SU-DHL-6 (cell line): ENCODE measurements at regions not wholly inside any gene's neighbourhood (a gene's known extent, or its start where the extent isn't known, plus 50 kb on each side); places are given as distances from the start of the nearest gene placed in this dataset.

ENCODE experiments used
- EZH2phosphoT487 ChIP-seq: fragments of 200-600 bp; sonication (generic), shearing (Covaris generic); conservative IDR thresholded peaks from 2 replicates; pipeline ENCODE4 v1.6.1; 2018; ENCODE audit warnings: mild to moderate bottlenecking, antibody characterized with exemption, low read length, moderate library complexity, mixed read lengths
- TF ChIP-seq, protein P1 (sequence below): fragments of 200-600 bp; sonication (generic); IDR thresholded peaks from one replicate; pipeline ENCODE4 v1.5.1; 2017; ENCODE audit warnings: antibody characterized with exemption, mild to moderate bottlenecking, low read length, moderate library complexity; ENCODE audit not compliant: insufficient read depth, poor library complexity, severe bottlenecking

- TF ChIP-seq, protein P1, sequence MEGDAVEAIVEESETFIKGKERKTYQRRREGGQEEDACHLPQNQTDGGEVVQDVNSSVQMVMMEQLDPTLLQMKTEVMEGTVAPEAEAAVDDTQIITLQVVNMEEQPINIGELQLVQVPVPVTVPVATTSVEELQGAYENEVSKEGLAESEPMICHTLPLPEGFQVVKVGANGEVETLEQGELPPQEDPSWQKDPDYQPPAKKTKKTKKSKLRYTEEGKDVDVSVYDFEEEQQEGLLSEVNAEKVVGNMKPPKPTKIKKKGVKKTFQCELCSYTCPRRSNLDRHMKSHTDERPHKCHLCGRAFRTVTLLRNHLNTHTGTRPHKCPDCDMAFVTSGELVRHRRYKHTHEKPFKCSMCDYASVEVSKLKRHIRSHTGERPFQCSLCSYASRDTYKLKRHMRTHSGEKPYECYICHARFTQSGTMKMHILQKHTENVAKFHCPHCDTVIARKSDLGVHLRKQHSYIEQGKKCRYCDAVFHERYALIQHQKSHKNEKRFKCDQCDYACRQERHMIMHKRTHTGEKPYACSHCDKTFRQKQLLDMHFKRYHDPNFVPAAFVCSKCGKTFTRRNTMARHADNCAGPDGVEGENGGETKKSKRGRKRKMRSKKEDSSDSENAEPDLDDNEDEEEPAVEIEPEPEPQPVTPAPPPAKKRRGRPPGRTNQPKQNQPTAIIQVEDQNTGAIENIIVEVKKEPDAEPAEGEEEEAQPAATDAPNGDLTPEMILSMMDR = no peak
- TF ChIP-seq EZH2phosphoT487 = no peak
Observed at GRCh38 chrX:96386981-96387380, 297.7 kb upstream of the DIAPH2 start.
